OCI-LY1 (cell line): ENCODE measurements at regions not wholly inside any gene's neighbourhood (a gene's known extent, or its start where the extent isn't known, plus 50 kb on each side); places are given as distances from the start of the nearest gene placed in this dataset.

Experiments
- H2AFZ ChIP-seq: fragments of 200-600 bp; sonication (generic), shearing (Covaris generic); 2 replicates; pipeline ENCODE4 v1.6.0; 2014; ENCODE audit warnings: antibody characterized with exemption, mild to moderate bottlenecking, low read length
- H3F3A ChIP-seq: fragments of 200-600 bp; sonication (generic), shearing (Covaris generic); 2 replicates; pipeline ENCODE4 v1.6.0; 2014; ENCODE audit warnings: mild to moderate bottlenecking, antibody characterized with exemption, low read length, moderate library complexity; ENCODE audit not compliant: insufficient read depth
- H3K27ac ChIP-seq: fragments of 200-600 bp; sonication (generic); 2 replicates; pipeline ENCODE4 v1.5.1; 2014; ENCODE audit warnings: low read length, mixed run types, mild to moderate bottlenecking, low read depth; ENCODE audit not compliant: poor library complexity, severe bottlenecking
- H3K27me3 ChIP-seq: fragments of 200-600 bp; sonication (generic); 2 replicates; pipeline ENCODE4 v1.6.0; 2014; ENCODE audit warnings: antibody characterized with exemption, mild to moderate bottlenecking, low read length, moderate library complexity; ENCODE audit not compliant: insufficient read depth
- H3K36me3 ChIP-seq: fragments of 200-600 bp; sonication (generic); 2 replicates; pipeline ENCODE4 v1.6.1; 2014; ENCODE audit warnings: mild to moderate bottlenecking, antibody characterized with exemption, low read length, moderate library complexity, mixed read lengths; ENCODE audit not compliant: insufficient read depth
- H3K4me1 ChIP-seq: fragments of 200-600 bp; sonication (generic); 2 replicates; pipeline ENCODE4 v1.5.1; 2014; ENCODE audit warnings: mild to moderate bottlenecking, low read length, moderate library complexity; ENCODE audit not compliant: insufficient read depth, severe bottlenecking
- H3K4me2 ChIP-seq: fragments of 200-600 bp; sonication (generic), shearing (Covaris generic); 2 replicates; pipeline ENCODE4 v1.6.1; 2014; ENCODE audit warnings: low read length
- H3K4me3 ChIP-seq: fragments of 200-600 bp; sonication (generic); 2 replicates; pipeline ENCODE4 v1.5.1; 2014; ENCODE audit warnings: low read length, low read depth, mild to moderate bottlenecking, mixed read lengths; ENCODE audit not compliant: poor library complexity, severe bottlenecking
- H3K79me2 ChIP-seq: fragments of 200-600 bp; shearing (Covaris generic); 2 replicates; pipeline ENCODE4 v1.6.1; 2016; ENCODE audit warnings: mixed run types, low read length, mixed read lengths; ENCODE audit not compliant: insufficient read depth
- H3K9ac ChIP-seq: fragments of 200-600 bp; sonication (generic), shearing (Covaris generic); 2 replicates; pipeline ENCODE4 v1.6.1; 2014; ENCODE audit warnings: mild to moderate bottlenecking, low read length, mixed read lengths
- H3K9me2 ChIP-seq: fragments of 200-600 bp; sonication (generic), shearing (Covaris generic); 2 replicates; pipeline ENCODE4 v1.6.1; 2014; ENCODE audit warnings: low read depth, mild to moderate bottlenecking, low read length, mixed read lengths
- H3K9me3 ChIP-seq: fragments of 200-600 bp; shearing (Covaris generic); 2 replicates; pipeline ENCODE4 v1.6.1; 2014; ENCODE audit warnings: low read length, mixed read lengths
- H4K20me1 ChIP-seq: fragments of 200-600 bp; sonication (generic), shearing (Covaris generic); 2 replicates; pipeline ENCODE4 v1.6.0; 2016; ENCODE audit warnings: mild to moderate bottlenecking, low read length; ENCODE audit not compliant: insufficient read depth
- CTCF ChIP-seq: fragments of 200-600 bp; sonication (generic), shearing (Covaris generic); IDR thresholded peaks from 2 replicates; pipeline ENCODE4 v1.5.1; 2017; ENCODE audit warnings: mild to moderate bottlenecking, antibody characterized with exemption, low read length, moderate library complexity, mixed read lengths
- EZH2 ChIP-seq: fragments of 200-600 bp; sonication (generic), shearing (Covaris generic); IDR thresholded peaks from 2 replicates; pipeline ENCODE4 v1.8.0; 2017; ENCODE audit warnings: borderline replicate concordance, mixed run types, mild to moderate bottlenecking, antibody characterized with exemption, low read length, moderate library complexity, mixed read lengths

- Histone ChIP-seq H3K4me1 (no peaks in the 10 kb centered on the region), H3K79me2 (no peaks in the 10 kb centered on the region), H4K20me1 (no peaks in the 10 kb centered on the region)
Measured at GRCh38 chr6:90905351-90905750, 318.5 kb upstream of the MAP3K7 start.

GRCh38 chr6:90900034-90900433 is 313.2 kb upstream of the MAP3K7 start:
- H2AFZ ChIP-seq: no peak overlapping the region
- H3K27me3 ChIP-seq: no peaks in the 10 kb centered on the region
- no peak overlapping the region for H3K4me3 ChIP-seq
- no peak overlapping the region for H3K9ac ChIP-seq
- no peak overlapping the region for H3K4me2 ChIP-seq
- no peaks in the 10 kb centered on the region for H3K36me3 ChIP-seq
- H4K20me1 ChIP-seq: no peaks in the 10 kb centered on the region
- H3F3A ChIP-seq: no peaks in the 10 kb centered on the region
- H3K9me2 ChIP-seq: no peaks in the 10 kb centered on the region
- H3K4me1 ChIP-seq: no peaks in the 10 kb centered on the region
- H3K9me3 ChIP-seq: no peaks in the 10 kb centered on the region
- TF ChIP-seq CTCF (no peak), EZH2 (no peak)
- H3K27ac ChIP-seq: no peak overlapping the region
- H3K79me2 ChIP-seq: no peaks in the 10 kb centered on the region

More at GRCh38 chr6:90905351-90905750, 318.5 kb upstream of the MAP3K7 start:
- H3K36me3 ChIP-seq: no peaks in the 10 kb centered on the region
- no peak overlapping the region for H3K4me3 ChIP-seq
- no peak overlapping the region for H3K4me2 ChIP-seq
- H3K9ac ChIP-seq: no peak overlapping the region
- H3K27ac ChIP-seq: no peak overlapping the region
- no peak for TF ChIP-seq EZH2
- no peak for TF ChIP-seq CTCF
- no peaks in the 10 kb centered on the region for H3F3A ChIP-seq
- H3K27me3 ChIP-seq: no peaks in the 10 kb centered on the region
- H3K9me3 ChIP-seq: no peaks in the 10 kb centered on the region
- H3K9me2 ChIP-seq: no peaks in the 10 kb centered on the region
- no peak overlapping the region for H2AFZ ChIP-seq

DNA sequence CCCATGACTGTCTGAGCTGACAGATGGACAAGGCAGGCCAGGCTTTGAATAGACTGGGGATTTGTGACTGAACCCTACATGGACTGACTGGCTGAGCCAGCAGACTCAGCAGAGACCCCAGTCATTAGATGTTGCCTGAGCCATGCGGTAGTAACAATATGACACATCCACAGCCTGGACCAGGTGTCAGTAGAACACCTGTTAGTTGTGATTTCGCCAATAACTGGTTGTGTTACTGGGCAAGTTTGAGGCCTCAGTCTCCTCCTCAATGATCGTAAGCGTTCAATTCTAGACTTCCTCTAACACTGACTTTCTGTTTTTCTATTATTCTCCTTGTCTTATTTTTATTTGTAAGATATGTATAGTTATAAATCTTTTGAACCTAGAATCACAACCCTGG is 311.9 kb upstream of the MAP3K7 start:
- no peaks in the 10 kb centered on the region for H3F3A ChIP-seq
- H3K79me2 ChIP-seq: no peaks in the 10 kb centered on the region
- H3K9me2 ChIP-seq: no peaks in the 10 kb centered on the region
- TF ChIP-seq EZH2 (no peak), CTCF (no peak)
- H3K4me1 ChIP-seq: no peaks in the 10 kb centered on the region
- H3K4me2 ChIP-seq: no peak overlapping the region
- no peaks in the 10 kb centered on the region for H3K9me3 ChIP-seq
- H3K27me3 ChIP-seq: no peaks in the 10 kb centered on the region
- H3K27ac ChIP-seq: no peak overlapping the region
- no peak overlapping the region for H2AFZ ChIP-seq
- no peaks in the 10 kb centered on the region for H4K20me1 ChIP-seq
- no peak overlapping the region for H3K4me3 ChIP-seq
- H3K36me3 ChIP-seq: no peaks in the 10 kb centered on the region
- H3K9ac ChIP-seq: no peak overlapping the region
